Ascending aorta (tissue), 2 donors: ENCODE measurements at regions not wholly inside any gene's neighbourhood (a gene's known extent, or its start where the extent isn't known, plus 50 kb on each side); places are given as distances from the start of the nearest gene placed in this dataset.

ENCODE experiments used
- DNase-seq, 2 donors: peaks; one replicate each; pipeline ENCODE4 v3.0.0-alpha.2; 2019; ENCODE audit warnings: low spot score in 2 of 2
- H3K27ac ChIP-seq, 2 donors: fragments of 200-600 bp; sonication (generic); one replicate each; pipeline ENCODE4 v1.5.1; 2016 to 2017; ENCODE audit warnings: mild to moderate bottlenecking in 1 of 2
- H3K27me3 ChIP-seq: fragments of 200-600 bp; sonication (generic); one replicate; pipeline ENCODE4 v1.5.1; 2017
- H3K36me3 ChIP-seq, 2 donors: fragments of 200-600 bp; sonication (generic); one replicate each; pipeline ENCODE4 v1.5.1; 2016
- H3K4me1 ChIP-seq, 2 donors: fragments of 200-600 bp; sonication (generic); one replicate each; pipeline ENCODE4 v1.5.1; 2016 to 2017; ENCODE audit warnings: mild to moderate bottlenecking in 1 of 2
- H3K4me3 ChIP-seq, 2 donors: fragments of 200-600 bp; sonication (generic); one replicate each; pipeline ENCODE4 v1.5.1; 2016 to 2017; ENCODE audit warnings: mild to moderate bottlenecking in 1 of 2
- H3K9me3 ChIP-seq, 2 donors: fragments of 200-600 bp; sonication (generic); one replicate each; pipeline ENCODE4 v1.5.1; 2016
- intact Hi-C: fragments of 100-400 bp; cut with DNase I; formaldehyde crosslinking; loops from one replicate; pipeline ENCODE4 v1.15.1; 2023
- TF ChIP-seq, protein P1 (sequence below), 3 experiments: fragments of 200-600 bp in 2 of 3; fragments of 450-650 bp in 1 of 3; sonication (generic) in 2 of 3; IDR thresholded peaks; one replicate each; pipeline ENCODE4 v1.5.1; 2016 to 2019; ENCODE audit warnings: antibody characterized with exemption in 3 of 3, mild to moderate bottlenecking in 1 of 3, moderate library complexity in 1 of 3

DNA sequence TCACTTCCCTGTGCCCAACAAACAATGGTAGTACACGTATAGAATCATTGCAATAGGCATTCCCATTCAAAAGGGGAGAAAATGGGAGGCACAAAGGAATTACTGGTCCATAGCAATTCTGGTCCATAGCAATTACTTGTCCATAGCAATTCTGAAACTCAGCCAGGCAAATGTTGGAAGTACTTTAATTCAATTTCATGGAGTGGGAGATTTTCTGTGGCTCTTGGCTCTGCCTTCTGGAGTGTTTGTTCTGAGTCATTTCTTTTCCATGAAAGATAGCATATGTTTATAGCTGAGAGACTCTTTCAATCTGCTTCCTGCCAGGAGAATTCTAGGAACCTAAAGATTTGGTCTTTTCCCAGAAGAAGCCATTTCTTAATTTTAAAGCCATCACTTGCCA, 182.8 kb upstream of the ELAC2 start:
- Histone ChIP-seq H3K9me3 (no peaks in the 10 kb centered on the region), H3K27me3 (no peaks in the 10 kb centered on the region), H3K4me1 (no peaks in the 10 kb centered on the region), H3K4me3 (no peak overlapping the region), H3K27ac (no peak overlapping the region), H3K36me3 (no peaks in the 10 kb centered on the region)
- no peak for DNase-seq
- intact Hi-C loops = no loop called here
- TF ChIP-seq, protein P1, sequence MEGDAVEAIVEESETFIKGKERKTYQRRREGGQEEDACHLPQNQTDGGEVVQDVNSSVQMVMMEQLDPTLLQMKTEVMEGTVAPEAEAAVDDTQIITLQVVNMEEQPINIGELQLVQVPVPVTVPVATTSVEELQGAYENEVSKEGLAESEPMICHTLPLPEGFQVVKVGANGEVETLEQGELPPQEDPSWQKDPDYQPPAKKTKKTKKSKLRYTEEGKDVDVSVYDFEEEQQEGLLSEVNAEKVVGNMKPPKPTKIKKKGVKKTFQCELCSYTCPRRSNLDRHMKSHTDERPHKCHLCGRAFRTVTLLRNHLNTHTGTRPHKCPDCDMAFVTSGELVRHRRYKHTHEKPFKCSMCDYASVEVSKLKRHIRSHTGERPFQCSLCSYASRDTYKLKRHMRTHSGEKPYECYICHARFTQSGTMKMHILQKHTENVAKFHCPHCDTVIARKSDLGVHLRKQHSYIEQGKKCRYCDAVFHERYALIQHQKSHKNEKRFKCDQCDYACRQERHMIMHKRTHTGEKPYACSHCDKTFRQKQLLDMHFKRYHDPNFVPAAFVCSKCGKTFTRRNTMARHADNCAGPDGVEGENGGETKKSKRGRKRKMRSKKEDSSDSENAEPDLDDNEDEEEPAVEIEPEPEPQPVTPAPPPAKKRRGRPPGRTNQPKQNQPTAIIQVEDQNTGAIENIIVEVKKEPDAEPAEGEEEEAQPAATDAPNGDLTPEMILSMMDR (IDR thresholded peaks at IDR 0.05) = no peak

DNA sequence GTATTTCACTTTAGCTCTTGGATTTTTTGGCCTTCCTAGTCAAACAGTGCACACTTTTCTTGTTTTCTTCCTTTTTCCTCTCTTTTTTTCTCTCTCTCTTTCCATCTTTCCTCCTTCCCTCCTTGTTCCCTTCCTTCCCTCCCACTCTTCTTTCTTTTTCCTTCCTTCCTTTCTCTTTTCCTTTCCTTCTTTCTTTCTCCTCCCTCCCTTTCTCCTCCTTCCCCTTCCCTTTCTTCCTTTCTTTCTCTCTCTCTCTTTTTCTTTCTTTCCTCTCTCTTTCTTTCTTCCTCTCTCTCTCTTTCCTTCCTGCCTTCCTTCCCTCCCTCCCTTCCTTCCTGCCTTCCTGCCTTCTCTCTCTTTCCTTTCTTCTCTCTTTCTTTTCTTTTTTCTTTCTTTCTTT, 181.6 kb upstream of the ELAC2 start:
- Histone ChIP-seq H3K4me1 (no peaks in the 10 kb centered on the region), H3K27me3 (no peaks in the 10 kb centered on the region), H3K4me3 (no peak overlapping the region), H3K36me3 (no peaks in the 10 kb centered on the region), H3K9me3 (no peaks in the 10 kb centered on the region), H3K27ac (no peak overlapping the region)
- DNase-seq = no peak
- TF ChIP-seq, protein P1 (IDR thresholded peaks at IDR 0.05) = no peak
- intact Hi-C loops = no loop called here

DNA sequence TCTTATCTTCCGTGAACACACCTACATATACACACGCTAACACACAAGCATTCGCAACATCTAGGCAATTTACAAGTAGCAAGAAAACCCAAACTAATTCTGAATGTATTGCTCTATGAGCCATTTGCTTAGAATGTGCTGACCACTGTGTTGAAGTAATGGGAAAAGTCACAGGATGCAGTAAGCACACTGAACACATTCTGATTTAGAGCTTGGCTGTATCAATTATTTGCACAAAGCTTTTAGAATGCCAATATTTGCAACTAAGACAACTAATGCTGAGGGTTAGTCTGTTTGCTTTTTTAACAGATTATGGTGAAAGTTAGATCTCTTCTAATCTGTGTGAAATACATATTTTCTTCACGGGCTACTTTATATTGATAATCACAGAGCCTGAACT, 179.8 kb upstream of the ELAC2 start:
- no peak overlapping the region for H3K27ac ChIP-seq
- intact Hi-C loops = no loop called here
- TF ChIP-seq, protein P1 (IDR thresholded peaks at IDR 0.05) = no peak

DNA sequence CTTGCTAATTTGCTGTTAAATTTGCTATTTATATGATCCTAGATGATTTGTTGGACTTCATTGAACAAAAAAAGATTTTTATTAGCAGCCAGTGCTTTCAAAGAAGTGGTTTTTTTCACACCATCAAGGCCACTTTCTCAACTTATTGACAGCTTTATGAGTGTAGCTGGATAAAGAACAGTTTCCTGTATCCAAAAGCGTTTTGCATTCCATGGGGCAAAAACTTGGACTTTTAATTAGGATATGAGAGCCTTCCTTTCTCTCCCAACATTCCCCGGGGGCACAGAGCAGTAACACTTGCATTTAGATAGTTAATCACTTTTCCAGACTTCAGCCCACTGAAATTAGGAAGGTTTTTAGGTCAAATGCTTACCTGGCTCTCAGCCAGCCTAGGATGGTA, 177.1 kb upstream of the ELAC2 start:
- H3K4me1 ChIP-seq = no peaks in the 10 kb centered on the region
- H3K4me3 ChIP-seq = no peak overlapping the region
- DNase-seq = no peak
- TF ChIP-seq, protein P1 (IDR thresholded peaks at IDR 0.05) = no peak
- intact Hi-C loops = no loop called here
- no peaks in the 10 kb centered on the region for H3K36me3 ChIP-seq
- H3K27me3 ChIP-seq = no peaks in the 10 kb centered on the region
- no peaks in the 10 kb centered on the region for H3K9me3 ChIP-seq
- H3K27ac ChIP-seq = no peak overlapping the region

More for the DNA sequence above, 179.8 kb upstream of the ELAC2 start:
- Histone ChIP-seq H3K9me3 (no peaks in the 10 kb centered on the region), H3K27me3 (no peaks in the 10 kb centered on the region), H3K4me3 (no peak overlapping the region), H3K4me1 (no peaks in the 10 kb centered on the region), H3K36me3 (no peaks in the 10 kb centered on the region)
- DNase-seq = no peak

DNA sequence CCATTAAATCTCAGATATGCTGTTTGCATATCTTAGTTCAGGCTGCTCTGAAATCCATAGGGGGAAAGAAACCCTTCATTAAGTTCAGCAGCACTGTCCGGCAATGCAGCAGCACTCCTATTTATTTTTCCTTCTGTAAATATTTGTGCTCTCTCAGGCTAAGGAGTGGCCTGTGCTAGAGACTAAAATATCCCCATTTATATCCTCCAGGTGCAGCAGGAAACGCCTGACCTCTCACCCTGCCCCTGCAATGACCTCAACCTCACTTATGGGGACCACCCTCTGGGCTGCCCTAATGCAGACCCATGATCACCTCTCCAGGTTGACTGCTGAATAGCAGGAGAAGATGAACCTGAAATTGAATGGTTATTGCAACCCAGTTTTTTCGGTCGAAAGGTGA, 165.0 kb upstream of the ELAC2 start:
- no peak for DNase-seq
- H3K27me3 ChIP-seq = no peaks in the 10 kb centered on the region
- TF ChIP-seq, protein P1 (IDR thresholded peaks at IDR 0.05) = no peak
- H3K9me3 ChIP-seq = no peaks in the 10 kb centered on the region
- H3K4me1 ChIP-seq = no peaks in the 10 kb centered on the region
- intact Hi-C loops = no loop called here
- H3K4me3 ChIP-seq = no peak overlapping the region
- no peaks in the 10 kb centered on the region for H3K36me3 ChIP-seq
- no peak overlapping the region for H3K27ac ChIP-seq

DNA sequence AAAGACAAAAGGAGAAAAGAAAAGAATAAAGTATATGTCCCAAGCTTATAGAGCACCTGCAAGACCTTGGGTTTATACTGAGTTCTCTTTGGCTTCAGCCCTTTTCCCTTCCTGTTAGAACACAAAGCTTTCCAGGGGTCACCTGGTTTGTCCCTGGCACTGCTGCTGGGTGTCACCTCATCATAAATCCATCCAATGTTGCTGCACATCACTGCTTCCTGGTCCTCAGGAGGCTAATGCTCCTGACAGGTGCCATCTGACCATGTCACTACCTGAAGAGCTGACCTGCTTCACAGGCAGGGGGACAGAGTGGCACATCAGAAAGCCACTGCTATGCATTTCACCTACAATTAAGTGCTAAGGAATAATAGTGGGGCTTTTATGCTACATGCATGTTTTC, 164.6 kb upstream of the ELAC2 start:
- no peak for DNase-seq
- no peak overlapping the region for H3K4me3 ChIP-seq
- H3K27ac ChIP-seq = no peak overlapping the region
- H3K36me3 ChIP-seq = no peaks in the 10 kb centered on the region
- H3K4me1 ChIP-seq = no peaks in the 10 kb centered on the region
- TF ChIP-seq, protein P1 (IDR thresholded peaks at IDR 0.05) = no peak
- H3K9me3 ChIP-seq = no peaks in the 10 kb centered on the region
- intact Hi-C loops = no loop called here
- H3K27me3 ChIP-seq = no peaks in the 10 kb centered on the region
